GM21381 (cell line): ENCODE measurements at regions not wholly inside any gene's neighbourhood (a gene's known extent, or its start where the extent isn't known, plus 50 kb on each side); places are given as distances from the start of the nearest gene placed in this dataset.
"Not testable (repeated sequence)": the region's sequence is repeated elsewhere in the genome, so short reads cannot be mapped to it uniquely, and the experiment has no call there.

ENCODE experiments used
- ATAC-seq: cut with Tn5 transposase; IDR thresholded peaks from one replicate; pipeline ENCODE4 v1.9.1; 2021; ENCODE audit warnings: mild to moderate bottlenecking, moderate library complexity; ENCODE audit not compliant: unreplicated experiment

GRCh38 chr15:21774760-21775159, 102.8 kb downstream of the POTEB start:
- ATAC-seq: not testable (repeated sequence)

- ATAC-seq: not testable (repeated sequence)
Observed at GRCh38 chr15:21766524-21766923, 111.0 kb downstream of the POTEB start.

GRCh38 chr15:21763756-21764155, 113.8 kb downstream of the POTEB start:
- not testable (repeated sequence) for ATAC-seq

GRCh38 chr15:21760250-21761023, 117.1 kb downstream of the POTEB start:
- ATAC-seq: not testable (repeated sequence)

- ATAC-seq: not testable (repeated sequence)
Observed at GRCh38 chr15:21759401-21760165, 118.0 kb downstream of the POTEB start.

- ATAC-seq: not testable (repeated sequence)
Observed at GRCh38 chr15:21753838-21754237, 123.7 kb downstream of the POTEB start.

GRCh38 chr15:21752124-21752957, 125.2 kb downstream of the POTEB start:
- not testable (repeated sequence) for ATAC-seq

- not testable (repeated sequence) for ATAC-seq
Observed at GRCh38 chr15:21749173-21749572, 128.4 kb downstream of the POTEB start.

GRCh38 chr15:21744245-21744915, 133.2 kb downstream of the POTEB start:
- not testable (repeated sequence) for ATAC-seq

- ATAC-seq: not testable (repeated sequence)
Observed at GRCh38 chr15:21742067-21742466, 135.5 kb downstream of the POTEB start.

- ATAC-seq: not testable (repeated sequence)
Observed at GRCh38 chr15:21738003-21738402, 139.5 kb downstream of the POTEB start.

GRCh38 chr15:21736443-21736842, 141.1 kb downstream of the POTEB start:
- not testable (repeated sequence) for ATAC-seq

- not testable (repeated sequence) for ATAC-seq
Observed at GRCh38 chr15:21735837-21736236, 141.7 kb downstream of the POTEB start.

- not testable (repeated sequence) for ATAC-seq
Observed at GRCh38 chr15:21735368-21735767, 142.2 kb downstream of the POTEB start.

GRCh38 chr15:21731496-21731895, 146.0 kb downstream of the POTEB start:
- ATAC-seq: peak; percentile 47

GRCh38 chr15:21730427-21731405, 146.8 kb downstream of the POTEB start:
- ATAC-seq: peak; percentile 56

- ATAC-seq: not testable (repeated sequence)
Observed at GRCh38 chr15:21724988-21725387, 152.5 kb downstream of the POTEB start.

GRCh38 chr15:21721115-21721514, 156.4 kb downstream of the POTEB start:
- ATAC-seq: not testable (repeated sequence)

GRCh38 chr15:21718779-21719178, 158.8 kb downstream of the POTEB start:
- peak; percentile 72 for ATAC-seq
